Activated T-helper 17 cell treated with anti-CD3 and anti-CD28 coated beads, Interleukin-2, amount 50 U/mL, for 72 hours (primary cell): ENCODE measurements at regions not wholly inside any gene's neighbourhood (a gene's known extent, or its start where the extent isn't known, plus 50 kb on each side); places are given as distances from the start of the nearest gene placed in this dataset.

Source experiments
- ATAC-seq: fragments of 150-1000 bp; cut with Tn5 transposase; replicated peaks from 2 replicates; pipeline ENCODE4 v1.10.0; 2021; ENCODE audit warnings: mild to moderate bottlenecking, moderate library complexity
- H3K27ac Mint-ChIP-seq: one replicate; pipeline ENCODE4 v1.8.0; 2022; ENCODE audit warnings: mixed read lengths
- H3K27me3 Mint-ChIP-seq: one replicate; pipeline ENCODE4 v1.8.0; 2022; ENCODE audit warnings: mixed read lengths
- H3K36me3 Mint-ChIP-seq: one replicate; pipeline ENCODE4 v1.8.0; 2022; ENCODE audit warnings: low read depth, mild to moderate bottlenecking, mixed read lengths
- H3K4me1 Mint-ChIP-seq: one replicate; pipeline ENCODE4 v1.8.0; 2022; ENCODE audit warnings: mixed read lengths
- H3K4me3 Mint-ChIP-seq: one replicate; pipeline ENCODE4 v1.8.0; 2022; ENCODE audit warnings: mild to moderate bottlenecking, mixed read lengths
- H3K9me3 Mint-ChIP-seq: one replicate; pipeline ENCODE4 v1.8.0; 2022; ENCODE audit warnings: mixed read lengths

DNA sequence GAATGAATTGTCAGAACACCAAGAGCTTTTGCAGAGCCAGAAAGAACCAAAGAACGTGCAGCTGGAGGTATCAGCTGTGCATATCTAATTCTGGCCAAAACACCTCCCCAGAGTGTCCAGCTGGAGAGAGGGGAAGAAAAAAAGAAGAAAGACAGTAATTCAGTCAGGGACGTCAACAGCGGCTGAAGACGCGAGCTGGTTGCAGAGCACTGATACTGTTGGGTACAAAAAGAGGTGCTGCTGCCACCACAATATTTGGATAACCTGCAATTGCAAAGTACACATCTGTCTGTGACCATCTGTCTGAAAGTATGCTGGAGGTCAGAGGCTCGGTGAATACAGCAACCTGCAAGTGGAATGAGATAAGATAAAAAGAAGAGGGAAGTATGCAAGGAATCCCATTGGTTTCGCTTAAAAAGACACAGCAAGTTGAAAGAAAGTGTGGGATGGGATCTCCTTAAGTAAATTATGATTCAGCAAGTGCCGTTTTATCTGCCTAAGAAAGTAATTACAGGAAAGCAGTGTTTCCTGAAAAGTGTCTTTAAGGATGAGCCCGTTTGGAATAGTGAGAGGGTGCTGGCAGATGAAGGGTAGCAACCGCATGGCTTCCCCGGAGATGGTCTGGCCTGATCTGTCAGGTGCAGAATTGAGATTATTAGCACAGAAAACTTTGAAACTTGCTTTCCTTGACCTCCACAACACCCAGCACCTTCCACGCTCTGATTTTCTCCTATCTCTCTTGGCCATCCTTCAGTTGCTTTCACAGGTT is 189.9 kb upstream of the PRDM1 start:
- no peak overlapping the region for H3K4me3 Mint-ChIP-seq
- no peak for ATAC-seq
- H3K36me3 Mint-ChIP-seq, result peaks cover 7% of the 10 kb centered on the region
- peaks cover 17% of the 10 kb centered on the region for H3K4me1 Mint-ChIP-seq
- peaks cover 3% of the 10 kb centered on the region for H3K27me3 Mint-ChIP-seq
- H3K9me3 Mint-ChIP-seq, result no peaks in the 10 kb centered on the region
- H3K27ac Mint-ChIP-seq, result no peak overlapping the region

DNA sequence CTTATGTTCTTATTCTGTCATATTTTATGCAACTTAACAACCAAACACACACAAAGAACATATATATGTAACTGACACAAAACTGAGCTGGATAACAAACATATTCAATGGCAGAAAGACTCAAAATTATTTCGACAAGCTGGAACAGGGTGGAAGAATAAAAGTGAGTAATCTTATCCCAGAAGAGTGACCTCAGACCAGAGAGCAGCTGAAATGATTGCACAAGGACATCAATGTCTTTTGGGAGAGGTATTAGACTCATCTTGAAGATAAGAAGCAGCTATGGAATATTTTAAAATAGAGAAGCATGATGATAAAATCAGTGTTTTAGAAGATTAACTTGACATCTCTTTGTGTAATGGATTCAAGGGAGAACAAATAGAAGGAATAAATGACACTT is 191.6 kb upstream of the PRDM1 start:
- H3K27me3 Mint-ChIP-seq, result peaks cover 3% of the 10 kb centered on the region
- no peak overlapping the region for H3K4me3 Mint-ChIP-seq
- no peaks in the 10 kb centered on the region for H3K36me3 Mint-ChIP-seq
- ATAC-seq, result no peak
- no peaks in the 10 kb centered on the region for H3K9me3 Mint-ChIP-seq
- H3K27ac Mint-ChIP-seq, result no peak overlapping the region
- H3K4me1 Mint-ChIP-seq, result peaks cover 5% of the 10 kb centered on the region

GRCh38 chr6:105893741-105894140 is 192.4 kb upstream of the PRDM1 start:
- H3K4me1 Mint-ChIP-seq, result peaks cover under 1% of the 10 kb centered on the region

GRCh38 chr6:105892577-105893262 is 193.4 kb upstream of the PRDM1 start:
- H3K27ac Mint-ChIP-seq, result no peak overlapping the region
- no peak overlapping the region for H3K4me3 Mint-ChIP-seq
- H3K36me3 Mint-ChIP-seq, result no peaks in the 10 kb centered on the region
- H3K27me3 Mint-ChIP-seq, result peaks cover 3% of the 10 kb centered on the region
- H3K4me1 Mint-ChIP-seq, result no peaks in the 10 kb centered on the region
- H3K9me3 Mint-ChIP-seq, result no peaks in the 10 kb centered on the region
- ATAC-seq, result peak; percentile 60

More at GRCh38 chr6:105893741-105894140, 192.4 kb upstream of the PRDM1 start:
- Mint-ChIP-seq H3K4me3 (no peak overlapping the region), H3K27ac (no peak overlapping the region), H3K36me3 (no peaks in the 10 kb centered on the region), H3K9me3 (no peaks in the 10 kb centered on the region), H3K27me3 (peaks cover 3% of the 10 kb centered on the region)
- no peak for ATAC-seq

DNA sequence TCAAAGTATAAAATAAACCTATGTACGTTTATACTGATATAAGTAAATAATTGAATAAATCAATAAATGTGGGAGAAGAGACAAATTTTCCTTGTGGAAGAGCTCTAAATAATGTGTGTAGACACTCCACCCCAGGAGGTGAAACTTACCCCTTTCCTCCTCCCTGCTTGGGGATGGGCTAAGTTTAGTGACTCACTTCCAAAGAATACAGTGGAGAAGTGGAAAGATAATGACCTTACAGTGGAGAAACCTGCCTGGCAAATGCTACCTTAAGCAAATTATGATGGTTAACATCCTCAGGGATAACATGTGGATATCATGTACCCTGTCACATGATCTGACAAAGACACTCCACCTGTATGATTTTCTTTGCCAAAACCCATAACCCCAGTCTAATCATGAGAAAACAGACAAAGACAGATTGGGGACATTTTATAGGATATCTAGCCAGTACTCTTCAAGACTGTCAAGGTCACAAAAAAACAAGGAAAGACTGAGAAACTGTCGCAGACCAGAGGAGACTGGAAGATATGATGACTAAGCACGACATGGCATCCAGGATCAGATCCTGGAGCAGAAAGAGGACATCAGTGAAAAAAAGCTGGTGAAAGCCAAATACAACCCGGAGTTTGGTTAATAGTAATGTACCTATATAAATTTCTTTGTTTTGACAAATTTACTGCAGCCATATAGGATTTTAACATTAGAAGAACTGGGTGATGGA is 195.5 kb upstream of the PRDM1 start:
- Mint-ChIP-seq H3K4me3 (no peak overlapping the region), H3K27me3 (peaks cover 3% of the 10 kb centered on the region), H3K4me1 (no peaks in the 10 kb centered on the region), H3K27ac (no peak overlapping the region), H3K36me3 (no peaks in the 10 kb centered on the region), H3K9me3 (no peaks in the 10 kb centered on the region)
- ATAC-seq, result no peak

DNA sequence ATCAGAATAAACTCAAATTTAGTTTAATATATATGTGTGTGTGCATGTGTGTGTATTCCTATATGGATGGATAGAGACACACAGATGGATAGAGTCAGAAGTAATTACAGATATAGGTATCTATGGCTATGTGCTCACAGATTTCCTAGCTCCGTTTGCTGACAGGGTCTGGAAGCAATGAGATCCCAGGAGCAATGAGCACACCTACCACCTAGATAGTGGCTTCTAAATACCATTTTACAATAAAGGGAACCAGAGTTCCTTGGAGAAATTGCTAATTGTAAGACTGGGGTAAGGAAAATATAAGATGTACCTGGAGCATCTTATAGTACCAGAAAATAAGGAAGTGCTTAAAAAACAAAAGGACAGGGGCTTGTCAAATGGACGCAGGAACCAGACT is 196.2 kb upstream of the PRDM1 start:
- Mint-ChIP-seq H3K4me1 (no peaks in the 10 kb centered on the region), H3K27ac (no peak overlapping the region), H3K9me3 (no peaks in the 10 kb centered on the region), H3K36me3 (no peaks in the 10 kb centered on the region), H3K4me3 (no peak overlapping the region), H3K27me3 (peaks cover 2% of the 10 kb centered on the region)
- ATAC-seq, result no peak

GRCh38 chr6:105886814-105887544 is 199.2 kb upstream of the PRDM1 start:
- no peak overlapping the region for H3K27ac Mint-ChIP-seq
- no peaks in the 10 kb centered on the region for H3K4me1 Mint-ChIP-seq
- H3K4me3 Mint-ChIP-seq, result no peak overlapping the region

GRCh38 chr6:105886066-105886813 is 199.9 kb upstream of the PRDM1 start:
- no peak for ATAC-seq
- Mint-ChIP-seq H3K27me3 (peaks cover 4% of the 10 kb centered on the region), H3K4me1 (no peaks in the 10 kb centered on the region), H3K27ac (no peak overlapping the region), H3K4me3 (no peak overlapping the region), H3K36me3 (no peaks in the 10 kb centered on the region), H3K9me3 (no peaks in the 10 kb centered on the region)

More at GRCh38 chr6:105886814-105887544, 199.2 kb upstream of the PRDM1 start:
- ATAC-seq, result peak; percentile 9
- Mint-ChIP-seq H3K27me3 (no peaks in the 10 kb centered on the region), H3K9me3 (no peaks in the 10 kb centered on the region), H3K36me3 (no peaks in the 10 kb centered on the region)

- H3K9me3 Mint-ChIP-seq, result no peaks in the 10 kb centered on the region
- no peak overlapping the region for H3K4me3 Mint-ChIP-seq
- no peak overlapping the region for H3K27ac Mint-ChIP-seq
- ATAC-seq, result no peak
- H3K4me1 Mint-ChIP-seq, result peaks cover 10% of the 10 kb centered on the region
- no peaks in the 10 kb centered on the region for H3K36me3 Mint-ChIP-seq
- H3K27me3 Mint-ChIP-seq, result peaks cover 4% of the 10 kb centered on the region
These were observed 201.7 kb upstream of the PRDM1 start for GRCh38 chr6:105884426-105884825.

DNA sequence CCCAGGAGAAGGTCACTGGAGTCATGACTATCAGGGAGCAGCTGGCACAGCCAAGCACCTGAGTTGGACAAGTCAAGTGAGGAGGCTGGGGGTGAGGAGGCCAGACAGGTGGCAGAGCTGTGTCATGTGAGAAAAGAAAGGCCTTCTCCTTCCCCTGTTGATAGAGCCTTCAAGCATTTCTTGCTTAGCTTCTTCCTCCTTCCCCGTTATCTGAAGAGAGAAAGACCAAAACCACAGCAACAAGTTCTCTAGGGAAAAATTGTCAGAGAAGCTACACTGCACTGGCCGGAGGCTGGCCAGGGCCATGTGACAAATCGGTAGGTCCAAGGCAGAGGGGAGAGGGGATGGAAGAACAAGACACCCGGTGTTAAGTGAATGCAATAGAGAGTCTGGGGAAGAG is 202.1 kb upstream of the PRDM1 start:
- H3K4me1 Mint-ChIP-seq, result peaks cover 10% of the 10 kb centered on the region

GRCh38 chr6:105882828-105883227 is 203.3 kb upstream of the PRDM1 start:
- no peak for ATAC-seq
- Mint-ChIP-seq H3K27ac (no peak overlapping the region), H3K9me3 (peaks cover 7% of the 10 kb centered on the region), H3K4me3 (no peak overlapping the region), H3K27me3 (peaks cover 16% of the 10 kb centered on the region), H3K36me3 (no peaks in the 10 kb centered on the region), H3K4me1 (peaks cover 17% of the 10 kb centered on the region)

More for the DNA sequence above, 202.1 kb upstream of the PRDM1 start:
- Mint-ChIP-seq H3K4me3 (no peak overlapping the region), H3K27ac (no peak overlapping the region), H3K36me3 (no peaks in the 10 kb centered on the region), H3K9me3 (no peaks in the 10 kb centered on the region), H3K27me3 (peaks cover 4% of the 10 kb centered on the region)
- ATAC-seq, result no peak

GRCh38 chr6:105882121-105882803 is 203.9 kb upstream of the PRDM1 start:
- H3K36me3 Mint-ChIP-seq, result no peaks in the 10 kb centered on the region
- H3K27ac Mint-ChIP-seq, result no peak overlapping the region
- H3K9me3 Mint-ChIP-seq, result peaks cover 7% of the 10 kb centered on the region
- no peak for ATAC-seq
- H3K4me1 Mint-ChIP-seq, result peaks cover 17% of the 10 kb centered on the region
- H3K27me3 Mint-ChIP-seq, result peaks cover 18% of the 10 kb centered on the region
- no peak overlapping the region for H3K4me3 Mint-ChIP-seq

DNA sequence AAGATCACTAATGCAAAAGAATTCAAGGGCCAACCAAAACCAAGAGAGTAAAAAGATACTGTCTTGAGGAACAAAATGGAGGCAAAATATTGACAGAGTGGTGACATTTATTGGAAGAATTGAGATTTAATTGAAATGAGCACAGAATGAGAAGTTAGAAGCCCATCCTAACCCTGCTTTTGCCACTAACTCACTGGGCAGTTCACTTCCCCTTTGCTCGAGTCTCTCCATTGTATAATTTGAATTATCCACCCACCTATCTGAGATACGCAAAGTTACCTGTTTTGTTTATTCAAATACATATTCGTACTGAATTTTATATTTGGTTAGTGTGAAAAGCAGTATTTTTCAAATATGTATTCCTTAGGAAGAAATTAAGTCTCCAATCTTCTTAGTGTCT is 204.5 kb upstream of the PRDM1 start:
- ATAC-seq, result no peak
- H3K27ac Mint-ChIP-seq, result no peak overlapping the region
- H3K9me3 Mint-ChIP-seq, result peaks cover 7% of the 10 kb centered on the region
- H3K36me3 Mint-ChIP-seq, result no peaks in the 10 kb centered on the region
- no peak overlapping the region for H3K4me3 Mint-ChIP-seq
- peaks cover 20% of the 10 kb centered on the region for H3K27me3 Mint-ChIP-seq
- H3K4me1 Mint-ChIP-seq, result peaks cover 17% of the 10 kb centered on the region
